ENCODE measurements at regions not wholly inside any gene's neighbourhood (a gene's known extent, or its start where the extent isn't known, plus 50 kb on each side); places are given as distances from the start of the nearest gene placed in this dataset.

- TF ChIP-seq CTCF (IDR thresholded peaks at IDR 0.05; ENCODE audit: low read length), result no peak
- TF ChIP-seq EZH2 (IDR thresholded peaks at IDR 0.05; ENCODE audit: borderline replicate concordance, low read length), result no peak
These were observed 434.3 kb upstream of the TBX3 start for GRCh38 chr12:115118177-115118724.

All from OCI-LY1 (cell line).